ENCODE measurements at regions not wholly inside any gene's neighbourhood (a gene's known extent, or its start where the extent isn't known, plus 50 kb on each side); places are given as distances from the start of the nearest gene placed in this dataset.

- TF ChIP-seq DEAF1 (CRISPR knock-in tag; IDR thresholded peaks at IDR 0.05), result peak; percentile 57; the same call in 1 of the 2 replicates
- peak; percentile 72 to 77 for TF ChIP-seq RAD21 (CRISPR knock-in tag; conservative IDR thresholded peaks at IDR 0.05 in 1 of 2, IDR thresholded peaks at IDR 0.05 in 1 of 2)
- TF ChIP-seq MAZ (CRISPR knock-in tag; conservative IDR thresholded peaks at IDR 0.05 in 1 of 2, IDR thresholded peaks at IDR 0.05 in 1 of 2), result peak in 1 of 2 experiments; percentile 33; a peak in 1 of 4 replicates
- no peak for TF ChIP-seq FOXK1 (CRISPR knock-in tag; IDR thresholded peaks at IDR 0.05; ENCODE audit: borderline replicate concordance)
- no peak for TF ChIP-seq TEAD2 (tag; IDR thresholded peaks at IDR 0.05)
- TF ChIP-seq HCFC1 (IDR thresholded peaks at IDR 0.05; ENCODE audit: low read depth, low read length), result 0 out of 2 replicates have a peak, but pooled peaks have one; percentile 27
- TF ChIP-seq SRSF3 (IDR thresholded peaks at IDR 0.05; ENCODE audit: insufficient read depth, low read length), result no peak
- TF ChIP-seq MNT (conservative IDR thresholded peaks at IDR 0.05), result peak in 1 of 2 experiments; percentile 52; a peak in 2 of 4 replicates
- 0 out of 2 replicates have a peak, but pooled peaks have one; percentile 33 for TF ChIP-seq EP400 (IDR thresholded peaks at IDR 0.05)
- TF ChIP-seq CREM (IDR thresholded peaks at IDR 0.05; ENCODE audit: low read depth), result 0 out of 2 replicates have a peak, but pooled peaks have one; percentile 26
- TF ChIP-seq, protein P1, sequence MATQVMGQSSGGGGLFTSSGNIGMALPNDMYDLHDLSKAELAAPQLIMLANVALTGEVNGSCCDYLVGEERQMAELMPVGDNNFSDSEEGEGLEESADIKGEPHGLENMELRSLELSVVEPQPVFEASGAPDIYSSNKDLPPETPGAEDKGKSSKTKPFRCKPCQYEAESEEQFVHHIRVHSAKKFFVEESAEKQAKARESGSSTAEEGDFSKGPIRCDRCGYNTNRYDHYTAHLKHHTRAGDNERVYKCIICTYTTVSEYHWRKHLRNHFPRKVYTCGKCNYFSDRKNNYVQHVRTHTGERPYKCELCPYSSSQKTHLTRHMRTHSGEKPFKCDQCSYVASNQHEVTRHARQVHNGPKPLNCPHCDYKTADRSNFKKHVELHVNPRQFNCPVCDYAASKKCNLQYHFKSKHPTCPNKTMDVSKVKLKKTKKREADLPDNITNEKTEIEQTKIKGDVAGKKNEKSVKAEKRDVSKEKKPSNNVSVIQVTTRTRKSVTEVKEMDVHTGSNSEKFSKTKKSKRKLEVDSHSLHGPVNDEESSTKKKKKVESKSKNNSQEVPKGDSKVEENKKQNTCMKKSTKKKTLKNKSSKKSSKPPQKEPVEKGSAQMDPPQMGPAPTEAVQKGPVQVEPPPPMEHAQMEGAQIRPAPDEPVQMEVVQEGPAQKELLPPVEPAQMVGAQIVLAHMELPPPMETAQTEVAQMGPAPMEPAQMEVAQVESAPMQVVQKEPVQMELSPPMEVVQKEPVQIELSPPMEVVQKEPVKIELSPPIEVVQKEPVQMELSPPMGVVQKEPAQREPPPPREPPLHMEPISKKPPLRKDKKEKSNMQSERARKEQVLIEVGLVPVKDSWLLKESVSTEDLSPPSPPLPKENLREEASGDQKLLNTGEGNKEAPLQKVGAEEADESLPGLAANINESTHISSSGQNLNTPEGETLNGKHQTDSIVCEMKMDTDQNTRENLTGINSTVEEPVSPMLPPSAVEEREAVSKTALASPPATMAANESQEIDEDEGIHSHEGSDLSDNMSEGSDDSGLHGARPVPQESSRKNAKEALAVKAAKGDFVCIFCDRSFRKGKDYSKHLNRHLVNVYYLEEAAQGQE (IDR thresholded peaks at IDR 0.05; ENCODE audit: borderline replicate concordance), result peak; percentile 73
- TF ChIP-seq, protein P1 (CRISPR knock-in tag; IDR thresholded peaks at IDR 0.05; ENCODE audit: low read depth), result no peak
- TF ChIP-seq, protein P2, sequence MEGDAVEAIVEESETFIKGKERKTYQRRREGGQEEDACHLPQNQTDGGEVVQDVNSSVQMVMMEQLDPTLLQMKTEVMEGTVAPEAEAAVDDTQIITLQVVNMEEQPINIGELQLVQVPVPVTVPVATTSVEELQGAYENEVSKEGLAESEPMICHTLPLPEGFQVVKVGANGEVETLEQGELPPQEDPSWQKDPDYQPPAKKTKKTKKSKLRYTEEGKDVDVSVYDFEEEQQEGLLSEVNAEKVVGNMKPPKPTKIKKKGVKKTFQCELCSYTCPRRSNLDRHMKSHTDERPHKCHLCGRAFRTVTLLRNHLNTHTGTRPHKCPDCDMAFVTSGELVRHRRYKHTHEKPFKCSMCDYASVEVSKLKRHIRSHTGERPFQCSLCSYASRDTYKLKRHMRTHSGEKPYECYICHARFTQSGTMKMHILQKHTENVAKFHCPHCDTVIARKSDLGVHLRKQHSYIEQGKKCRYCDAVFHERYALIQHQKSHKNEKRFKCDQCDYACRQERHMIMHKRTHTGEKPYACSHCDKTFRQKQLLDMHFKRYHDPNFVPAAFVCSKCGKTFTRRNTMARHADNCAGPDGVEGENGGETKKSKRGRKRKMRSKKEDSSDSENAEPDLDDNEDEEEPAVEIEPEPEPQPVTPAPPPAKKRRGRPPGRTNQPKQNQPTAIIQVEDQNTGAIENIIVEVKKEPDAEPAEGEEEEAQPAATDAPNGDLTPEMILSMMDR (IDR thresholded peaks at IDR 0.05 in 2 of 3, conservative IDR thresholded peaks at IDR 0.05 in 1 of 3; ENCODE audit: insufficient read depth in 2 of 3, low read depth in 1 of 3, low read length in 3 of 3), result peak; percentile 74 to 79 (median 75)
- 0 out of 2 replicates have a peak, but pooled peaks have one; percentile 6 for TF ChIP-seq ZNF384 (IDR thresholded peaks at IDR 0.05; ENCODE audit: low read depth, low read length)
Measured at GRCh38 chr2:20135631-20136050, 84.2 kb upstream of the LAPTM4A start (continued).

Data from K562 (cell line).